Ascending aorta (tissue), 2 donors: ENCODE measurements at regions not wholly inside any gene's neighbourhood (a gene's known extent, or its start where the extent isn't known, plus 50 kb on each side); places are given as distances from the start of the nearest gene placed in this dataset.
A peak's percentile ranks its signal among the peaks of the same experiment; 100 is the strongest.

Source experiments
- DNase-seq, 2 donors: peaks; one replicate each; pipeline ENCODE4 v3.0.0-alpha.2; 2019; ENCODE audit warnings: low spot score in 2 of 2
- H3K27ac ChIP-seq, 2 donors: fragments of 200-600 bp; sonication (generic); one replicate each; pipeline ENCODE4 v1.5.1; 2016 to 2017; ENCODE audit warnings: mild to moderate bottlenecking in 1 of 2
- H3K27me3 ChIP-seq: fragments of 200-600 bp; sonication (generic); one replicate; pipeline ENCODE4 v1.5.1; 2017
- H3K36me3 ChIP-seq, 2 donors: fragments of 200-600 bp; sonication (generic); one replicate each; pipeline ENCODE4 v1.5.1; 2016
- H3K4me1 ChIP-seq, 2 donors: fragments of 200-600 bp; sonication (generic); one replicate each; pipeline ENCODE4 v1.5.1; 2016 to 2017; ENCODE audit warnings: mild to moderate bottlenecking in 1 of 2
- H3K4me3 ChIP-seq, 2 donors: fragments of 200-600 bp; sonication (generic); one replicate each; pipeline ENCODE4 v1.5.1; 2016 to 2017; ENCODE audit warnings: mild to moderate bottlenecking in 1 of 2
- H3K9me3 ChIP-seq, 2 donors: fragments of 200-600 bp; sonication (generic); one replicate each; pipeline ENCODE4 v1.5.1; 2016
- intact Hi-C: fragments of 100-400 bp; cut with DNase I; formaldehyde crosslinking; loops from one replicate; pipeline ENCODE4 v1.15.1; 2023
- TF ChIP-seq, protein P1 (sequence below), 3 experiments: fragments of 200-600 bp in 2 of 3; fragments of 450-650 bp in 1 of 3; sonication (generic) in 2 of 3; IDR thresholded peaks; one replicate each; pipeline ENCODE4 v1.5.1; 2016 to 2019; ENCODE audit warnings: antibody characterized with exemption in 3 of 3, mild to moderate bottlenecking in 1 of 3, moderate library complexity in 1 of 3

DNA sequence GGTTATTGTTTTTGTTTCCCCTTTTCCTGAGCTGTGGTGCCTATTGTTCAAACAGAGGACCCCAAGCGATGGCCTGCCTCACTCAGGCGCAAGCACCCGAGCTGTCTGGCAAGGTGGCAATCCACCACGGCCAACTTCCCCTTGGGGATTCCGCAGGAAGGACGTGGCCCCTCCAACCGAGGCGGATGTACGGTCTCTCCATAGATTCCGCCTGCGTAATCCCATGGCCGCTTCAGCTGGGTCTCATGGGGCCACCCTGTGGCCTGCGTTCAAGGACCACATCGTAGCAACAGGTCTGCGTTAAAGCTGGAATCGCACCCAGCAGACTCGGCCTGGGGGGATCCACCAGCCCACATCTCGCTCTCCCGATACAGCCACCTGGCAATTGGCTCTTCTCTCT, 79.9 kb downstream of the CEBPB start:
- Histone ChIP-seq H3K36me3 (no peaks in the 10 kb centered on the region), H3K4me1 (peaks cover 0 to 4% of the 10 kb centered on the region in 2 donors), H3K27ac (no peak overlapping the region), H3K4me3 (no peak overlapping the region), H3K27me3 (no peaks in the 10 kb centered on the region), H3K9me3 (no peaks in the 10 kb centered on the region)
- TF ChIP-seq, protein P1, sequence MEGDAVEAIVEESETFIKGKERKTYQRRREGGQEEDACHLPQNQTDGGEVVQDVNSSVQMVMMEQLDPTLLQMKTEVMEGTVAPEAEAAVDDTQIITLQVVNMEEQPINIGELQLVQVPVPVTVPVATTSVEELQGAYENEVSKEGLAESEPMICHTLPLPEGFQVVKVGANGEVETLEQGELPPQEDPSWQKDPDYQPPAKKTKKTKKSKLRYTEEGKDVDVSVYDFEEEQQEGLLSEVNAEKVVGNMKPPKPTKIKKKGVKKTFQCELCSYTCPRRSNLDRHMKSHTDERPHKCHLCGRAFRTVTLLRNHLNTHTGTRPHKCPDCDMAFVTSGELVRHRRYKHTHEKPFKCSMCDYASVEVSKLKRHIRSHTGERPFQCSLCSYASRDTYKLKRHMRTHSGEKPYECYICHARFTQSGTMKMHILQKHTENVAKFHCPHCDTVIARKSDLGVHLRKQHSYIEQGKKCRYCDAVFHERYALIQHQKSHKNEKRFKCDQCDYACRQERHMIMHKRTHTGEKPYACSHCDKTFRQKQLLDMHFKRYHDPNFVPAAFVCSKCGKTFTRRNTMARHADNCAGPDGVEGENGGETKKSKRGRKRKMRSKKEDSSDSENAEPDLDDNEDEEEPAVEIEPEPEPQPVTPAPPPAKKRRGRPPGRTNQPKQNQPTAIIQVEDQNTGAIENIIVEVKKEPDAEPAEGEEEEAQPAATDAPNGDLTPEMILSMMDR (IDR thresholded peaks at IDR 0.05) = no peak
- intact Hi-C loops = no loop called here
- DNase-seq = no peak

DNA sequence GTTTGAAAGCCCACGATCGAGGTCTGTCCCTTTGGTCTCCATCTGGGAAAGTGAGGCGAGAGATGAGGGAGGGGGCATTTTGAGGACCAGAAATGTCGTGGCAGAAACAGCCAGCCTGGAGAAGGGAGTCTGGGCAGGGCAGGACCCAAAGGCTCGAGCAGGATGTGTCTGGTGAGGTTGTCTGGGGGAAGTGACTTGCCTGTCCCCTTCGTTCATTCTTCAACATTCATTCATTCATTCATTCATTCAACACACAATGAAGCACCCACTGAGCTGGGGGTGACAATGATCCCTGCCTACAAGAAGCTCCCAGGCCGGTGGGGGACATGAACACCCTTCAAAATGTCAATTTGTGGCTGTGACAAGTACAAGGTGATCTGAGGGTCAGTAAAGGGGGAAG, 80.5 kb downstream of the CEBPB start:
- Histone ChIP-seq H3K36me3 (no peaks in the 10 kb centered on the region), H3K27ac (no peak overlapping the region), H3K4me1 (peaks cover 0 to 4% of the 10 kb centered on the region in 2 donors), H3K4me3 (no peak overlapping the region), H3K9me3 (no peaks in the 10 kb centered on the region), H3K27me3 (no peaks in the 10 kb centered on the region)
- TF ChIP-seq, protein P1 (IDR thresholded peaks at IDR 0.05) = no peak
- DNase-seq = no peak
- intact Hi-C loops = no loop called here

DNA sequence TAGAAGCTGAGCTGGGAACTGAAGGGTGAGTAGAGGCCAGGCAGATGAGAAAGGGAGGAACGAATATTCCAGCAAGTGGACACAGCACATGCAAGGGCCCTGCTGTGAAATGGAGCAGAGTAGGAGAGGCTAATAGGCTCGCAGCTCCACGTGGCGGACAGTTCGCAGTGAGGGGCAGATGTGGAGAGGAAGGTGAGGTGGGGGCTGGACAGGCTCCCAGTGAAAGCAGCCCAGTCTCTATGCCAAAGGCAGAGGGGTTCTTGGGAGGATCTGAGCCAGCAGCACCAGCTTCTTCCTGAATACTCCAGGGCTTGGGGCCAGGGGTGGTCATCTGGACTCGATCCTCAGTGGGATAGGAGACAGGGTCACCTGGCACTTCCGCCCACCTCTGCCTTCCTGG, 81.0 kb downstream of the CEBPB start:
- no peak overlapping the region for H3K4me3 ChIP-seq
- peak overlapping the region in 1 of 2 donors; percentile 9 for H3K27ac ChIP-seq
- no peaks in the 10 kb centered on the region for H3K27me3 ChIP-seq
- H3K4me1 ChIP-seq = peaks cover 0 to 4% of the 10 kb centered on the region in 2 donors
- H3K9me3 ChIP-seq = no peaks in the 10 kb centered on the region
- intact Hi-C loops = no loop called here
- no peak for DNase-seq
- TF ChIP-seq, protein P1 (IDR thresholded peaks at IDR 0.05) = no peak
- no peaks in the 10 kb centered on the region for H3K36me3 ChIP-seq

DNA sequence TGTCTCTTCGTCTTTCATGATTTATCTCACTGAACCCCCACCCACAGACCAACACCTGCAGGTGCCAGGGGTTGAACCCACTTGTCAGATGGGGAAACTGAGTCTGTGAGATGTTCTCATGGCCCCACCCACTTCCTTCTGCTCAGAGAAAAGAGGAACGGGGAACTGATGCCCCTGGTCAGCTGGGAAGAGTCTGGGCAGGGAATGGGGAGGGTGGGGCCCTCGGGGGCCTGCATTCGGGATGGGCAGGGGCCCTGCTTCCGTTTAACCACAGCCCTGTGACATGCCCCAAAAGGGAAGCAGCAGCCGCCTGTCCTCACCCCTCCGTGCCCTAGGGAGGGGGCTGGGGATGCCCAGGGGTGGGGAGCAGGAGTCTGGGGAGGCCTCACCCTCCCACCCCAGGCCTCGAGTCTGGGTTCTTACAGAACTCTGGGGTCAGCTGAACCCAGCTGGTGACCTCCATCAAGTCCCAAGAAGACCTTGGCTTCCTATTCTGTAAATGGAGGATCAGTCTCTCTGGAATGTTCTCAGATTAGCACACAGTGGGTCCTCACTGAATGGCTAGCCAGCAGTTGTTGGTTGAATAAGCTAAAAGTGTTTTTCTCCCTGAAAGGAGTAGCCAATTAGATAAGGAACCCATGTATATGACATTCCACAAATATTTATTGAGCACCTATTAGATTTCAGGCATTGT, 81.5 kb downstream of the CEBPB start:
- peak overlapping the region in 1 of 2 donors; percentile 9 for H3K27ac ChIP-seq
- no peak for DNase-seq
- no peaks in the 10 kb centered on the region for H3K36me3 ChIP-seq
- intact Hi-C loops = no loop called here
- no peak overlapping the region for H3K4me3 ChIP-seq
- TF ChIP-seq, protein P1 (IDR thresholded peaks at IDR 0.05) = no peak
- H3K27me3 ChIP-seq = no peaks in the 10 kb centered on the region
- H3K9me3 ChIP-seq = no peaks in the 10 kb centered on the region
- H3K4me1 ChIP-seq = no peaks in the 10 kb centered on the region

DNA sequence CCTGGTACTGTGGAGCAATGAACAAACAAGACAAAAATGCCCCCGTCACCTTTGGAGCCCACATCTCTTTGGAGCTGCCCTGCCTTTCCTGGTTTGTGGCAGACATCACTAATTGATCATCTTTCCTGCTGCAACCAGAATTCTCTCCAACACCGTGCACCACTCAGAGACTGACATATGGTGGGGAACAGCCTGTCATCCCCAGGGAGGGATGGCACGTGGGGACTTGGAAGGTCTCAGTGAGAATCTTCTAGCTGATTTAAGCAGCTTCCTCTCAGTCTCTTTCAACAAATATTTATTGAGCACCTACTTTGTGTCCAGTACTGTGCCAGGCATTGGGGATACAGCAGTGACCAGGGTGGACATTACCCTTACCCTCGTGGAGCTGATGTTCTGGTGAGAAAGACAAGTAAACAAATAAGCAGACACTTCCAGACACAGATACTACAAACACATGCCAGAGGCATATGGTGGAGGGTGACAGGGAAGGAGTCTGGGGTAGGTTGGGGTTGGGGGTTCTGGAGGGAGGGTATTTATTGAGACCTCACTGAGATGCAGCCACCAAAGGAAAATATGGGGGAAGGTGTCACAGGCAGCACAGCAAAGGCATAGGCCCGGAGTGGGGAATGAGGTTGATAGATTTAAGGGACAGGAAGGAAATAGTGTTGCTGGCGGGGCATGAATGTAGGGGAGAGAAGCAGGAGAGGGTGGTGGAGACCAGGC, 82.3 kb downstream of the CEBPB start:
- H3K27ac ChIP-seq = peak overlapping the region in 1 of 2 donors; percentile 5
- intact Hi-C loops = no loop called here

More for the DNA sequence above, 82.3 kb downstream of the CEBPB start:
- no peaks in the 10 kb centered on the region for H3K4me1 ChIP-seq
- no peak overlapping the region for H3K4me3 ChIP-seq
- no peaks in the 10 kb centered on the region for H3K9me3 ChIP-seq
- DNase-seq = no peak
- H3K36me3 ChIP-seq = no peaks in the 10 kb centered on the region
- no peaks in the 10 kb centered on the region for H3K27me3 ChIP-seq
- TF ChIP-seq, protein P1 (IDR thresholded peaks at IDR 0.05) = no peak
